ENCODE measurements at regions not wholly inside any gene's neighbourhood (a gene's known extent, or its start where the extent isn't known, plus 50 kb on each side); places are given as distances from the start of the nearest gene placed in this dataset.
"Not testable (repeated sequence)": the region's sequence is repeated elsewhere in the genome, so short reads cannot be mapped to it uniquely, and the experiment has no call there.

DNA sequence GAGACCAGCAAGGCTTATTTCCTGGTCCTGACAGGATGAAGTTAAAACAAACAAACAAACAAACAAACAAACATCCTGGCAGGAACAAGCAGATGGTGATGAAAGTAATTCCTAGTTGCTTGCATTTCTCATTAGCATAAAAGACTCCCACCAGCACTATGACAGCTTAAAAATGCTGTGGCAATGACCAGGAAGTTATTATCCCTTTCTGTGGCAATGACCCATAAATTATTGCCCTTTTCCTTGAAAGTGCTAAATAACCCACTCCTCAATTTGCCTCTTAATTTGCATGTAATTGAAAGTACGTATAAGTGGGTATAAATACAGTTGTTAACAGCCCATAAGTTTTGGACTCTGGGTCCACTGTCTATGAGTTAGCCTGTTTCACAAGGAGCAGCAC is 727.6 kb upstream of the NEGR1 start:
- TF ChIP-seq, protein P1, sequence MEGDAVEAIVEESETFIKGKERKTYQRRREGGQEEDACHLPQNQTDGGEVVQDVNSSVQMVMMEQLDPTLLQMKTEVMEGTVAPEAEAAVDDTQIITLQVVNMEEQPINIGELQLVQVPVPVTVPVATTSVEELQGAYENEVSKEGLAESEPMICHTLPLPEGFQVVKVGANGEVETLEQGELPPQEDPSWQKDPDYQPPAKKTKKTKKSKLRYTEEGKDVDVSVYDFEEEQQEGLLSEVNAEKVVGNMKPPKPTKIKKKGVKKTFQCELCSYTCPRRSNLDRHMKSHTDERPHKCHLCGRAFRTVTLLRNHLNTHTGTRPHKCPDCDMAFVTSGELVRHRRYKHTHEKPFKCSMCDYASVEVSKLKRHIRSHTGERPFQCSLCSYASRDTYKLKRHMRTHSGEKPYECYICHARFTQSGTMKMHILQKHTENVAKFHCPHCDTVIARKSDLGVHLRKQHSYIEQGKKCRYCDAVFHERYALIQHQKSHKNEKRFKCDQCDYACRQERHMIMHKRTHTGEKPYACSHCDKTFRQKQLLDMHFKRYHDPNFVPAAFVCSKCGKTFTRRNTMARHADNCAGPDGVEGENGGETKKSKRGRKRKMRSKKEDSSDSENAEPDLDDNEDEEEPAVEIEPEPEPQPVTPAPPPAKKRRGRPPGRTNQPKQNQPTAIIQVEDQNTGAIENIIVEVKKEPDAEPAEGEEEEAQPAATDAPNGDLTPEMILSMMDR (IDR thresholded peaks at IDR 0.05; ENCODE audit: borderline replicate concordance, insufficient read depth, low read depth, low read length) = no peak
- H3K4me3 ChIP-seq (ENCODE audit: low read depth, low read length) = no peak overlapping the region

DNA sequence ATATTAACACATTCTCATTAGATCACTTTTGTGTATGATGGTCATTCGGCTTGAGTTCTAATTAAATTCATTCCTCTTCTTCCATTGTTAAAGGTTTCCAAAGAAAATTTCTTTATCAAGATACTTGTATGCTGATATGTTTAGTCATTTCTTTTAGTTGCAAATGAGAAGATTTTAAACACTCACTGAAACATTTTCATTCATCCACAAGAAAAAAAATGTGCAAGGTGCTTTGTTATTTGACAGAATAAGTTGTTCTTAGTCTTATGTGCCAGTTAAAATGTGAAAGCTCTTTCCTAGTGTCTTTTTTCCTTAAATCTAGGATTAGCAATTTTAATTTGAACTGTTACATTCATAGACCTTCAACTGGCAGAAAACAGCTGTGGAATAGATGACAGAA is 727.0 kb upstream of the NEGR1 start:
- H3K4me3 ChIP-seq (ENCODE audit: low read depth, low read length) = no peak overlapping the region
- TF ChIP-seq, protein P1 (IDR thresholded peaks at IDR 0.05; ENCODE audit: borderline replicate concordance, insufficient read depth, low read depth, low read length) = no peak

DNA sequence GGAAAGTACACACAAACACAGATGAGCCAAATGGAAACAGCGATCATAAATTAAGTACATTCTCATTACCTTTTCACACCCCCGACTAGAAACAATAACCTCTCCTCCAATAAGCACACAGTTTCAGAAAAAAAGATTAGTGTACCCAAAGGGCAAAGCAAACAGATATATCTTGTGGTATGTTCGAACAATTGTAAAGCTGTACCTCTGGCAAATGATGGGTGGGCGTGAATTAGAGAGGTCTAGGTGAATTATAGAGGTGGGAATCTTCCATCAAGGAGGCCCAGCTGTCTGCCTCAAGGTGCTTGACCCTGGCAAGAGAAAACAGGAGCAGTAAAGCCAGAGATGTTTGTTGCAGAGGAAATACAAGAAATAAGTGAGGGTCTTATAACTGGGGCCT is 715.3 kb upstream of the NEGR1 start:
- no peak overlapping the region for H3K4me3 ChIP-seq (ENCODE audit: low read depth, low read length)
- TF ChIP-seq, protein P1 (IDR thresholded peaks at IDR 0.05; ENCODE audit: borderline replicate concordance, insufficient read depth, low read depth, low read length) = no peak

DNA sequence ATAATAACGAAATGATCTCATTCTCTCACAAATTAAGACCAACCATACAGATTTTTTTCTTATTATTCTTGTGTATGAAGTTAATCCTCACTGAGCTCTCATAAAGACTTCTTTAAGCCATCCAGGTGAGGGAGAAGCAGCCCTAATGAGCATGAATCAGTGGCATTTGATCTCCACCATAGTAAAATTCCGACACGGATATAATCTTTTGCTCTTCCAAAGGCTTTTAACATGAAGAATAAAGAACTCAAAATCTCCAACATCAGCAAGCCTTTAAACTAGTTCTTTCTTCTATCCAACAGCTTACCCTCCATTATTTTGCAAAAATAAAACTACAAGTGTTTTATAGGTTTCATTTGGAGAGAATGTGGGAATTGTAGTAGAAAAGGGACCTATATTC is 714.7 kb upstream of the NEGR1 start:
- no peak overlapping the region for H3K4me3 ChIP-seq (ENCODE audit: low read depth, low read length)
- TF ChIP-seq, protein P1 (IDR thresholded peaks at IDR 0.05; ENCODE audit: borderline replicate concordance, insufficient read depth, low read depth, low read length) = no peak

DNA sequence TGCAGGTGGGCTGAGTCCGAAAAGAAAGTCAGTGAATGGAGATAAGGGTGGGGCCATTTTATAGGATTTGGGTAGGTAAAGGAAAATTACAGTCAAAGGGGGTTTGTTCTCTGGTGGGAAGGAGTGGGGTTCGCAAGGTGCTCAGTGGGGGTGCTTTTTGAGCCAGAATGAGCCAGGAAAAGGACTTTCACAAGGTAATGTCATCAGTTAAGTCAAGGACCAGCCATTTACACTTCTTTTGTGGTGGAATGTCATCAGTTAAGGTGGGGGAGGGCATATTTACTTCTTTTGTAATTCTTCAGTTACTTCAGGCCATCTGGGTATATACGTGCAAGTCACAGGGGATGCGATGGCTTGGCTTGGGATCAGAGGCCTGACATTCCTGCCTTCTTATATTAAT is 705.5 kb upstream of the NEGR1 start:
- not testable (repeated sequence) for H3K4me3 ChIP-seq (ENCODE audit: low read depth, low read length)

DNA sequence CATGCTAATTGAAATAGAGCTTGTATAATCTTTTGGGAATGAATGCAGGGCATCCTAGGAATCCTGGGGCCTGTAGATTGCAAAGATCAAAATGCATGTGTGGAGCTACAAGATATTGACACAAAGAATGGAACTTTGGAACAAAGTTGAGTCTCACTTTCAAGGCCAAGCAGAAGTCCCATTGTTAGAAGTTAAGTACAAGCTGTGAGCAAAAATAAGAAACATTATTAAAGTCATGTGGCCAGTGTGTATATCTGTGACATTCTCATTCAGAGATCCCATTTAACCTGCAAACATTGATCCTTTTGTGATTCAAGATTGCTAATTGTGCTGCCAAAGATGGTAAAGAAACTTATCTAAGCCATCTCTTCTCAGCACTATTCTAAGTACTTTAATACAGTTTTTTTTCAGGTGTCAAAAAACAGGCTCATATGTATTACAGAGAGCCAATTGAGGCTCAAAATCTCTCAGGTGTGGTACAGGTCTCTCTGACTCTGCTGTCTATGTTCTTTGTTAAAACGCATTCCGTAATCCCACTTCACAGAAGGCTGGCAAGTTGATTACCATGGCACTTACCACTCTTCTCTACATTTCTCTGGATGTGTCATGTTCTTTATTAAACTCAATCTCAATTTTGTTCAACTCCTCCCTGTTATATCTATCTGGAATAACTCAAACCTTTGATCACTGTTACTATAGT is 704.4 kb upstream of the NEGR1 start:
- TF ChIP-seq, protein P1 (IDR thresholded peaks at IDR 0.05; ENCODE audit: borderline replicate concordance, insufficient read depth, low read depth, low read length) = no peak
- no peak overlapping the region for H3K4me3 ChIP-seq (ENCODE audit: low read depth, low read length)

DNA sequence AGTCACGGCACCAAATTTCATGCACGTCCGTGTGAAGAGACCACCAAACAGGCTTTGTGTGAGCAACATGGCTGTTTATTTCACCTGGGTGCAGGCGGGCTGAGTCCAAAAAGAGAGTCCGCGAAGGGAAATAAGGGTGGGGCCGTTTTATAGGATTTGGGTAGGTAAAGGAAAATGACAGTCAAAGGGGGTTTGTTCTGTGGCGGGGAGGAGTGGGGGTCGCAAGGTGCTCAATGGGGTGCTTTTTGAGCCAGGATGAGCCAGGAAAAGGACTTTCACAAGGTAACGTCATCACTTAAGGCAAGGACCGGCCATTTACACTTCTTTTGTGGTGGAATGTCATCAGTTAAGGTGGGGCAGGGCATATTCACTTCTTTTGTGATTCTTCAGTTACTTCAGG is 702.7 kb upstream of the NEGR1 start:
- not testable (repeated sequence) for H3K4me3 ChIP-seq (ENCODE audit: low read depth, low read length)

DNA sequence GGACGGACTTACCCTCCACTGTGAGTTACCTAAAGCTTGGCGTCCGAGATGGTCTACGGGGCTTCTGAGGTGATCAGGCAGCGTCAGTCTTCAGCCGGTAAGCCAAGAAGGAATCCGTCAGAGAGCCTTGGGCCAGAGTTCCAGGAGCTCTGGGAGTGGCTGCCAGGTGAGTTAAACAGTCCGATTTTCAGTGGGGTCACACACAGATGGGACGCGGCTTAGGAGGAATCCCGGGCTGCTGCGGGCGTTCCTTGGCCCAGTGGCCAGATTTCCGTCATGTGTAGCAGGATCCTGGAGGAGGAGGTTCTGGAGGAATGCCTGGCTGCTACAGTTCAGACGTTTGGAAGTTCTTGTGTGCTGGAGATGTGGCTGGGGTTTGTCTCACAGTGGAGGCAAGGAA is 700.7 kb upstream of the NEGR1 start:
- H3K4me3 ChIP-seq (ENCODE audit: low read depth, low read length) = not testable (repeated sequence)

DNA sequence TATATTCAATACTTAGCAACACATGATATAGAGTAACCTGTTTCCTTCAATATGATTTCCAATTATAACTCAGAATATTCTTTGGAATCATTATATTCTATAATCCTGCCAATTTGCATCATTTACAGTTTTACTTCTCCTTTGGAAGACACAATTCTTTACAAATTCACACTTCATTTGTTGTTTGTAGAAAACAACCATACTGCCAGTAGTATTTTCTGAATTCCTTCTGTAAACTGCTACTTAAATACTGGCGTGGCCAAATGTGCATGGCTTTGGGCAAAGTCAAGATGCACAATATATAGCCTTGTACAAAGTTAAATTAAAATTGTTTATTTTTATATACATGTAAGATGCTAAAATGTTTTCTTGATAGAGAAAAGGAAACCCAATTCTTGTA is 687.1 kb upstream of the NEGR1 start:
- TF ChIP-seq, protein P1 (IDR thresholded peaks at IDR 0.05; ENCODE audit: borderline replicate concordance, insufficient read depth, low read depth, low read length) = no peak
- H3K4me3 ChIP-seq (ENCODE audit: low read depth, low read length) = no peak overlapping the region

Data from GM12875 (cell line).